Smooth muscle cell (in vitro differentiated cells): ENCODE measurements at regions not wholly inside any gene's neighbourhood (a gene's known extent, or its start where the extent isn't known, plus 50 kb on each side); places are given as distances from the start of the nearest gene placed in this dataset.

Experiments used
- DNase-seq: peaks from one replicate; lab custom pipeline; 2025; ENCODE audit not compliant: unreplicated experiment; lab: John Stamatoyannopoulos, UW
- H2AFZ ChIP-seq: fragments of 200-600 bp; sonication (generic); 2 replicates; pipeline ENCODE4 v1.6.0; 2016; ENCODE audit warnings: antibody characterized with exemption, low read depth, mild to moderate bottlenecking
- H3F3A ChIP-seq: fragments of 200-600 bp; sonication (generic); 2 replicates; pipeline ENCODE4 v1.6.0; 2017; ENCODE audit warnings: antibody characterized with exemption, low read depth
- H3K27ac ChIP-seq: fragments of 200-600 bp; sonication (generic); 2 replicates; pipeline ENCODE4 v1.5.1; 2016; ENCODE audit warnings: low read depth, mild to moderate bottlenecking
- H3K27me3 ChIP-seq: fragments of 200-600 bp; sonication (generic); 2 replicates; pipeline ENCODE4 v1.6.1; 2016; ENCODE audit warnings: low read depth, mild to moderate bottlenecking
- H3K36me3 ChIP-seq: fragments of 200-600 bp; sonication (generic); 2 replicates; pipeline ENCODE4 v1.5.1; 2016; ENCODE audit warnings: low read depth
- H3K4me1 ChIP-seq: fragments of 200-600 bp; sonication (generic); 2 replicates; pipeline ENCODE4 v1.5.1; 2016; ENCODE audit warnings: low read depth
- H3K4me2 ChIP-seq: fragments of 200-600 bp; sonication (generic); 2 replicates; pipeline ENCODE4 v1.6.0; 2016; ENCODE audit warnings: mild to moderate bottlenecking
- H3K4me3 ChIP-seq: fragments of 200-600 bp; sonication (generic); 2 replicates; pipeline ENCODE4 v1.5.1; 2016; ENCODE audit warnings: mild to moderate bottlenecking
- H3K79me2 ChIP-seq: fragments of 200-600 bp; sonication (generic); 2 replicates; pipeline ENCODE4 v1.6.0; 2016; ENCODE audit warnings: low read depth, mild to moderate bottlenecking
- H3K9ac ChIP-seq: fragments of 200-600 bp; sonication (generic); 2 replicates; pipeline ENCODE4 v1.6.0; 2016; ENCODE audit warnings: low read depth
- H3K9me3 ChIP-seq: fragments of 200-600 bp; sonication (generic); replicated peaks from 2 replicates; pipeline ENCODE4 v1.5.1; 2016; ENCODE audit warnings: low read depth
- H4K20me1 ChIP-seq: fragments of 200-600 bp; sonication (generic); 2 replicates; pipeline ENCODE4 v1.6.0; 2016; ENCODE audit warnings: low read depth
- WGBS: methylation state at CpG from one replicate; pipeline ENCODE4 v1.1.7; 2016; ENCODE audit warnings: low lambda C conversion rate; 5-methylcytosine and 5-hydroxymethylcytosine counted together
- TF ChIP-seq, protein P1 (sequence below): fragments of 200-600 bp; sonication (generic); IDR thresholded peaks from 2 replicates; pipeline ENCODE4 v1.5.1; 2017; ENCODE audit warnings: borderline replicate concordance, mild to moderate bottlenecking, antibody characterized with exemption; ENCODE audit not compliant: insufficient read depth, poor library complexity, severe bottlenecking

DNA sequence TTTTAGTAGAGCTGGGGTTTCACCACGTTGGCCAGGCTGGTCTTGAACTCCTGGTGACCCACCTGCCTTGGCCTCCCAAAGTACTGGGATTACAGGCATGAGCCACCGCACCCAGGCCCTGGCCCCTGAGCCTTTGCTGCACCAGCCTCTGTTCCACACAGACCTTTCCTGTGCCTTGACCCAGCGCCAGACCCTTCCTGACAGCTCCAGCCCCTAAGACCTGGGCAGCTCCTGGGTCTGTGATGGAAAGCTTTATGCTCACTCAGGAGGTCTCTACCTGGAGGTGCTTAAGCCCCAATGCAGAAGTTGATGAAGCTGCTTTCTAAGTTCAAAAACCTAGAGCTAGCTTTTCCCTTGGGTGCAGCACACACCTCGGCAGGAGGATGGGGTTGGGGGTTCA, 58.8 kb upstream of the NEK6 start:
- H3K4me3 ChIP-seq = no peak overlapping the region
- H3F3A ChIP-seq = no peaks in the 10 kb centered on the region
- H4K20me1 ChIP-seq = no peaks in the 10 kb centered on the region
- H3K36me3 ChIP-seq = no peaks in the 10 kb centered on the region
- H3K27ac ChIP-seq = no peak overlapping the region
- 92% methylated on average over 4 of the region's 4 CpGs for WGBS
- H3K4me1 ChIP-seq = no peaks in the 10 kb centered on the region
- no peaks in the 10 kb centered on the region for H3K79me2 ChIP-seq
- TF ChIP-seq, protein P1, sequence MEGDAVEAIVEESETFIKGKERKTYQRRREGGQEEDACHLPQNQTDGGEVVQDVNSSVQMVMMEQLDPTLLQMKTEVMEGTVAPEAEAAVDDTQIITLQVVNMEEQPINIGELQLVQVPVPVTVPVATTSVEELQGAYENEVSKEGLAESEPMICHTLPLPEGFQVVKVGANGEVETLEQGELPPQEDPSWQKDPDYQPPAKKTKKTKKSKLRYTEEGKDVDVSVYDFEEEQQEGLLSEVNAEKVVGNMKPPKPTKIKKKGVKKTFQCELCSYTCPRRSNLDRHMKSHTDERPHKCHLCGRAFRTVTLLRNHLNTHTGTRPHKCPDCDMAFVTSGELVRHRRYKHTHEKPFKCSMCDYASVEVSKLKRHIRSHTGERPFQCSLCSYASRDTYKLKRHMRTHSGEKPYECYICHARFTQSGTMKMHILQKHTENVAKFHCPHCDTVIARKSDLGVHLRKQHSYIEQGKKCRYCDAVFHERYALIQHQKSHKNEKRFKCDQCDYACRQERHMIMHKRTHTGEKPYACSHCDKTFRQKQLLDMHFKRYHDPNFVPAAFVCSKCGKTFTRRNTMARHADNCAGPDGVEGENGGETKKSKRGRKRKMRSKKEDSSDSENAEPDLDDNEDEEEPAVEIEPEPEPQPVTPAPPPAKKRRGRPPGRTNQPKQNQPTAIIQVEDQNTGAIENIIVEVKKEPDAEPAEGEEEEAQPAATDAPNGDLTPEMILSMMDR = no peak
- no peak overlapping the region for H2AFZ ChIP-seq
- H3K4me2 ChIP-seq = no peak overlapping the region
- H3K27me3 ChIP-seq = no peaks in the 10 kb centered on the region
- H3K9ac ChIP-seq = no peak overlapping the region
- no peak for DNase-seq
- H3K9me3 ChIP-seq = no peaks in the 10 kb centered on the region

DNA sequence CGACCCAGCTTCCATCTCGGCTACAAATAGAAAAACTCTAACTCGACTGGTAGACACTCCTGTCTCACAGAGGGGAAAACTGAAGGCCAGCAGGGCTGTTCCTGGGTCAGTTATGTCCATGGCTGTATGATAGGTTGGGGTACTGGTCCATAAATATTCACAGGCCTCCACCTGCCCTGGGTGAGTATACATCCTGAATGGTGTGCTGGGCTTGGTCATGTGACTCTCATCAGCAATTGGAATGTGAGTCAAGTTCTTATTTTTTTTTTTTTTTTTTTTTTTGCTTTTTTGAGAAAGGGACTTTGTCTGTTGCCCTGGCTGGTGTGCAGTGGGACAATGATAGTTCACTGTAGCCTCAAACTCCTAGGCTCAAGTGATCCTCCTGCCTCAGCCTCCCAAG, 58.3 kb upstream of the NEK6 start:
- Histone ChIP-seq H4K20me1 (no peaks in the 10 kb centered on the region), H3F3A (no peaks in the 10 kb centered on the region), H3K27ac (no peak overlapping the region), H3K9me3 (no peaks in the 10 kb centered on the region), H3K27me3 (no peaks in the 10 kb centered on the region), H3K9ac (no peak overlapping the region), H2AFZ (no peak overlapping the region), H3K79me2 (no peaks in the 10 kb centered on the region), H3K36me3 (no peaks in the 10 kb centered on the region), H3K4me2 (no peak overlapping the region), H3K4me3 (no peak overlapping the region), H3K4me1 (no peaks in the 10 kb centered on the region)
- WGBS = 86% methylated on average over 3 of the region's 3 CpGs
- no peak for DNase-seq
- TF ChIP-seq, protein P1 = no peak

DNA sequence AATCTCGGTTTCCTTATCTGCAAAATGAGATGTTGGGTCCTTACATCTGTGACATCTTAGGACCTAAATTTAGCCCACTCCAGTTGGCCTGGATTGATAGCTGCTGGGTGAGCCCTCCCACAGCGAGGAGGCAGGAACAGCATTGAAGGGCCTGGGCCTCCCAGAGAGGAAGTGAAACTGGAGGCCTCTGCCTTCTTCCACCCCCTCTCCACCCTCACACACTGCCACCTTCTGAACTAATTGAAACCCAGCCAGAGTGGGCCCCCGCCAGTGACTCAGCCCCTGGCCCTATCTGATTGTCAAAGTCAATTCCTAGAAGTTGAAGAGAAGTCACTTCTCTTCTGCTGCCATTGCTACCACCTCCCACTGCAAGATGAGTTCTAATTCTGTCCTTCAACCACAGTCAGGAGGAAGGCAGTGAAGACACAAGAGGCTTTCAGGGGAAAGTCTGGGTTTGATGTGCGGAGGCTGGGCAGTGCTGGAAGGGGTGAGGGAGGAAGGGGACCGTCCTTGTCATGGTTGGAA, 55.2 kb upstream of the NEK6 start:
- no peak overlapping the region for H3K4me2 ChIP-seq
- H3K4me3 ChIP-seq = no peak overlapping the region
- TF ChIP-seq, protein P1 = no peak
- H3K79me2 ChIP-seq = no peaks in the 10 kb centered on the region
- no peaks in the 10 kb centered on the region for H4K20me1 ChIP-seq
- no peak overlapping the region for H3K9ac ChIP-seq
- H3K27me3 ChIP-seq = no peaks in the 10 kb centered on the region
- H3K9me3 ChIP-seq = no peaks in the 10 kb centered on the region
- no peak overlapping the region for H3K27ac ChIP-seq
- no peaks in the 10 kb centered on the region for H3K4me1 ChIP-seq
- H3K36me3 ChIP-seq = no peaks in the 10 kb centered on the region
- no peaks in the 10 kb centered on the region for H3F3A ChIP-seq
- DNase-seq = no peak
- no peak overlapping the region for H2AFZ ChIP-seq
- 49% methylated on average over 5 of the region's 5 CpGs for whole genome bisulfite sequencing

DNA sequence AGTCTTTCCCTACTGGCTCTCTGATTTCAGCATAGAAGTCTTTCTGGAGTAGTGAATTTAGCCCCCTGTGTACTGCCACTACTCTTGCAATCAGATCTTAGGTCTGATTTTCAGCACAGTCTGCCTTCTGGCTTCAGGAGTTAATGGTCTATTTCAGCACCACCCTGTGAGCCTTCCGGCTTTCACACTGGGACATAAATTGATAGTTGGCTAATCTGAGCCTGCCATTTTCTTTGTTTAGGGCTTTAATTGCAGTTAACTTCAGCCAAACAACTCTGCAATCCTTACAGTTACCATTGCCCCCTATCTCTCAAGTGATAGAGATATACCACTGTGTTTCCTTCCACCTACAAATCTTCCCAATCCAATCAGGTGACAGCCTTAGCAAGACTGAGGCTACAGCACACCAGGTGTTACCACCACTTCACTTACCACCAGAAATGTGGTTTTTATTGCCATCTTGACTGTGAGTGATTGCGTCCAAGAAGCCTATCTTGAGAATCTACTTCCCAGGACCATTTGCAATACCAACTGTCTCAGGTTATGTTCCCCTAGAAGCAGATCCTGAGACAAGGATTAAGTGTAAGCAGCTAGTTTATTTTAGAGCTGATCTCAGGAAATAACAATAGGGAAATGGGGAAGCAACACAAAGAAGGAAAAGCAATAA, 51.9 kb upstream of the NEK6 start:
- no peak overlapping the region for H3K27ac ChIP-seq
- 81% methylated on average over 2 of the region's 2 CpGs for WGBS

More for the DNA sequence above, 51.9 kb upstream of the NEK6 start:
- DNase-seq = no peak
- Histone ChIP-seq H3K9ac (no peak overlapping the region), H2AFZ (no peak overlapping the region), H3F3A (no peaks in the 10 kb centered on the region), H3K79me2 (no peaks in the 10 kb centered on the region), H3K4me1 (no peaks in the 10 kb centered on the region), H3K4me2 (no peak overlapping the region), H3K27me3 (no peaks in the 10 kb centered on the region), H3K4me3 (no peak overlapping the region), H3K9me3 (no peaks in the 10 kb centered on the region), H3K36me3 (no peaks in the 10 kb centered on the region), H4K20me1 (no peaks in the 10 kb centered on the region)
- TF ChIP-seq, protein P1 = no peak
